HepG2 (cell line): ENCODE measurements at regions not wholly inside any gene's neighbourhood (a gene's known extent, or its start where the extent isn't known, plus 50 kb on each side); places are given as distances from the start of the nearest gene placed in this dataset.

Experiments used
- ATAC-seq: fragments of 200-7000 bp; cut with Tn5 transposase; 3 replicates; pipeline ENCODE4 v1.9.1; 2020; ENCODE audit warnings: mild to moderate bottlenecking, moderate library complexity
- BruUV-seq: library from RNA; stranded (reverse); fragments of 400-500 nt; replicated peaks from 2 replicates; lab custom pipeline; 2021; lab: Mats Ljungman, UMichigan
- CTCF ChIA-PET: fragments of 300-600 bp; formaldehyde crosslinking; extraction: SDS; loops from one replicate; lab custom pipeline; 2021; ENCODE audit warnings: low total read pairs, inconsistent platforms, low intra/inter-chr PET ratio; lab: Yijun Ruan, JAX
- POLR2A ChIA-PET: fragments of 350-600 bp; sonication (Branson Sonifier 250); formaldehyde crosslinking; loops from one replicate; lab custom pipeline; 2020; ENCODE audit warnings: antibody characterized with exemption, inconsistent platforms; lab: Yijun Ruan, JAX
- DNase-seq: peaks from one replicate; pipeline ENCODE4 v3.0.0-alpha.2; 2015; ENCODE audit warnings: low spot score
- FAIRE-seq: peaks from 3 replicates; lab custom pipeline; 2011; peaks lifted over from hg19 to GRCh38; lab: Jason Lieb, UNC
- H2AFZ ChIP-seq: one replicate; pipeline ENCODE4 v1.6.1; 2011; ENCODE audit warnings: low read length, inconsistent platforms
- H3K27ac ChIP-seq: fragments of 300-600 bp; 3 replicates; pipeline ENCODE4 v1.8.0; 2011; ENCODE audit warnings: mixed run types, mild to moderate bottlenecking, mixed read lengths, low read length, inconsistent platforms; ENCODE audit not compliant: insufficient read depth; ENCODE audit errors: extremely low read length
- H3K27me3 ChIP-seq, 2 experiments: fragments of 200-600 bp in 1 of 2; 2 replicates in 1 of 2; 3 replicates in 1 of 2; pipeline versions ENCODE4 v1.6.0 to v1.8.0; 2011; ENCODE audit warnings: low read length in 2 of 2, mild to moderate bottlenecking in 2 of 2, moderate library complexity in 2 of 2, inconsistent platforms in 1 of 2; ENCODE audit not compliant: insufficient read depth in 2 of 2, control insufficient read depth in 1 of 2
- H3K36me3 ChIP-seq, 2 experiments: fragments of 200-600 bp in 1 of 2; replicated peaks in 1 of 2; 2 replicates in 1 of 2; 3 replicates in 1 of 2; pipeline versions ENCODE4 v1.5.1 to v1.8.0; 2011; ENCODE audit warnings: low read length in 2 of 2, inconsistent platforms in 1 of 2; ENCODE audit not compliant: insufficient read depth in 2 of 2, control insufficient read depth in 1 of 2
- H3K4me1 ChIP-seq: 2 replicates; pipeline ENCODE4 v1.5.1; 2012; ENCODE audit warnings: low read length, inconsistent platforms; ENCODE audit not compliant: insufficient read depth
- H3K4me2 ChIP-seq: 2 replicates; pipeline ENCODE4 v1.6.0; 2011; ENCODE audit warnings: low read depth, low read length, inconsistent platforms
- H3K4me3 ChIP-seq, 3 experiments: fragments of 200-600 bp in 1 of 3; sonication (generic), shearing (Covaris generic) in 1 of 3; replicated peaks in 1 of 3; 2 replicates each; pipeline ENCODE4 v1.5.1; 2011 to 2016; ENCODE audit warnings: low read length in 3 of 3, inconsistent platforms in 2 of 3, low read depth in 2 of 3, mild to moderate bottlenecking in 2 of 3, control low read depth in 1 of 3, mixed read lengths in 1 of 3; ENCODE audit not compliant: insufficient read depth in 1 of 3
- H3K79me2 ChIP-seq: one replicate; pipeline ENCODE4 v1.6.1; 2011; ENCODE audit warnings: low read length, inconsistent platforms; ENCODE audit not compliant: insufficient read depth
- H3K9ac ChIP-seq: 2 replicates; pipeline ENCODE4 v1.6.0; 2011; ENCODE audit warnings: mild to moderate bottlenecking, low read depth, low read length, inconsistent platforms; ENCODE audit not compliant: insufficient read depth
- H3K9me3 ChIP-seq: 2 replicates; pipeline ENCODE4 v1.5.1; 2012; ENCODE audit warnings: mild to moderate bottlenecking, low read length
- H4K20me1 ChIP-seq: 2 replicates; pipeline ENCODE4 v1.6.0; 2011; ENCODE audit warnings: inconsistent platforms, mild to moderate bottlenecking, low read length, moderate library complexity; ENCODE audit not compliant: insufficient read depth
- E2F2 ChIP-seq: sonication (generic); formaldehyde crosslinking; IDR thresholded peaks from 2 replicates; pipeline ENCODE4 v1.4.0; 2020; ENCODE audit warnings: missing genetic modification reagents, borderline replicate concordance
- HNF4G ChIP-seq, 2 experiments: sonication (generic) in 1 of 2; formaldehyde crosslinking in 1 of 2; IDR thresholded peaks; 2 replicates each; pipeline versions ENCODE4 v1.4.0 to v1.6.1; 2011 to 2020; ENCODE audit warnings: borderline replicate concordance in 2 of 2, low read depth in 2 of 2, mild to moderate bottlenecking in 2 of 2, low read length in 1 of 2, missing genetic modification reagents in 1 of 2, moderate library complexity in 1 of 2
- HOXA9 ChIP-seq: sonication (generic); formaldehyde crosslinking; IDR thresholded peaks from 2 replicates; pipeline ENCODE4 v1.8.1; 2022; ENCODE audit warnings: missing genetic modification reagents, mild to moderate bottlenecking, moderate library complexity, borderline replicate concordance
- MYNN ChIP-seq: sonication (generic); formaldehyde crosslinking; IDR thresholded peaks from 2 replicates; pipeline ENCODE4 v1.4.0; 2020; ENCODE audit warnings: mild to moderate bottlenecking, low read depth, missing genetic modification reagents
- ZNF337 ChIP-seq: sonication (generic); formaldehyde crosslinking; IDR thresholded peaks from 2 replicates; pipeline ENCODE4 v1.5.1; 2020; ENCODE audit warnings: missing genetic modification reagents, low read depth, mild to moderate bottlenecking, borderline replicate concordance
- WGBS: methylation state at CpG from one replicate; pipeline ENCODE4 v1.1.6; 2017; ENCODE audit warnings: low lambda C conversion rate; 5-methylcytosine and 5-hydroxymethylcytosine counted together
- in situ Hi-C: cut with HindIII; loops from 2 replicates; pipeline ENCODE4 v1.10.0; 2017; ENCODE audit warnings: low pct_unique_long_range_greater_than_20kb; ENCODE audit not compliant: extremely low pct_ligation_motif_present
- intact Hi-C: fragments of 100-400 bp; cut with micrococcal nuclease; formaldehyde crosslinking; loops from one replicate; pipeline ENCODE4 v1.10.0; 2022; ENCODE audit not compliant: unreplicated experiment
- TF ChIP-seq, protein P1 (sequence below): sonication (generic); formaldehyde crosslinking; IDR thresholded peaks from 2 replicates; pipeline ENCODE4 v1.5.0; 2020; ENCODE audit warnings: mild to moderate bottlenecking, missing genetic modification reagents

DNA sequence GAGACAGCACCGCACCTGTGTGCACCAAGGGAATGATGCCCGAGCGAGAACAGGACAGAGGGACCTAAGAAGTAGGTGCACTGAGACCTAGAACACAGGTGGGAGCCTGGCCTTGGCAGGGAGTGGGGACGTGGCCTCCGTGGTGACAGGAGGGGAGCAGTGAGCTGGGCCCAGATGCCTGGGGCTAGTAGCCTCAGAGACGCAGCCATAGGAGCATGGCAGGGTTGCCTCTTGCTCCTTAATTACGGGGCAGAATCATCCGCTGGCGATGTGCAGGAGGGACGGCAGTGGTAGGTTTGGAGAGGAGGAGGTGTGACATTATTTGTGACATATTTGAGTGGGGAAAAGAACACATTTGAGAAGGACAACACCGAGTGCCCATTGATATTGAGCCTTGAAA lies 57.0 kb upstream of the HPCAL1 start:
- TF ChIP-seq E2F2 (CRISPR knock-in tag) (no peak), HOXA9 (no peak)
- TF ChIP-seq, protein P1, sequence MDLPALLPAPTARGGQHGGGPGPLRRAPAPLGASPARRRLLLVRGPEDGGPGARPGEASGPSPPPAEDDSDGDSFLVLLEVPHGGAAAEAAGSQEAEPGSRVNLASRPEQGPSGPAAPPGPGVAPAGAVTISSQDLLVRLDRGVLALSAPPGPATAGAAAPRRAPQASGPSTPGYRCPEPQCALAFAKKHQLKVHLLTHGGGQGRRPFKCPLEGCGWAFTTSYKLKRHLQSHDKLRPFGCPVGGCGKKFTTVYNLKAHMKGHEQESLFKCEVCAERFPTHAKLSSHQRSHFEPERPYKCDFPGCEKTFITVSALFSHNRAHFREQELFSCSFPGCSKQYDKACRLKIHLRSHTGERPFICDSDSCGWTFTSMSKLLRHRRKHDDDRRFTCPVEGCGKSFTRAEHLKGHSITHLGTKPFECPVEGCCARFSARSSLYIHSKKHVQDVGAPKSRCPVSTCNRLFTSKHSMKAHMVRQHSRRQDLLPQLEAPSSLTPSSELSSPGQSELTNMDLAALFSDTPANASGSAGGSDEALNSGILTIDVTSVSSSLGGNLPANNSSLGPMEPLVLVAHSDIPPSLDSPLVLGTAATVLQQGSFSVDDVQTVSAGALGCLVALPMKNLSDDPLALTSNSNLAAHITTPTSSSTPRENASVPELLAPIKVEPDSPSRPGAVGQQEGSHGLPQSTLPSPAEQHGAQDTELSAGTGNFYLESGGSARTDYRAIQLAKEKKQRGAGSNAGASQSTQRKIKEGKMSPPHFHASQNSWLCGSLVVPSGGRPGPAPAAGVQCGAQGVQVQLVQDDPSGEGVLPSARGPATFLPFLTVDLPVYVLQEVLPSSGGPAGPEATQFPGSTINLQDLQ (CRISPR knock-in tag) = no peak
- in situ Hi-C loops = no loop called here
- Histone ChIP-seq H3K4me1 (no peaks in the 10 kb centered on the region), H3K4me2 (no peak overlapping the region), H3K36me3 (no peaks in the 10 kb centered on the region), H4K20me1 (no peaks in the 10 kb centered on the region), H3K27me3 (peaks cover 21 to 53% of the 10 kb centered on the region in 2 experiments), H3K79me2 (no peaks in the 10 kb centered on the region), H3K9ac (no peak overlapping the region), H3K9me3 (peaks cover 12% of the 10 kb centered on the region), H3K27ac (no peak overlapping the region), H2AFZ (no peak overlapping the region), H3K4me3 (no peak overlapping the region)
- ATAC-seq (no peak), DNase-seq (no peak), FAIRE-seq (no peak)
- BruUV-seq = no TSS peak
- intact Hi-C loops = no loop called here
- POLR2A ChIA-PET = no interaction called here
- CTCF ChIA-PET = no interaction called here
- WGBS = 43% methylated on average over 11 of the region's 11 CpGs

DNA sequence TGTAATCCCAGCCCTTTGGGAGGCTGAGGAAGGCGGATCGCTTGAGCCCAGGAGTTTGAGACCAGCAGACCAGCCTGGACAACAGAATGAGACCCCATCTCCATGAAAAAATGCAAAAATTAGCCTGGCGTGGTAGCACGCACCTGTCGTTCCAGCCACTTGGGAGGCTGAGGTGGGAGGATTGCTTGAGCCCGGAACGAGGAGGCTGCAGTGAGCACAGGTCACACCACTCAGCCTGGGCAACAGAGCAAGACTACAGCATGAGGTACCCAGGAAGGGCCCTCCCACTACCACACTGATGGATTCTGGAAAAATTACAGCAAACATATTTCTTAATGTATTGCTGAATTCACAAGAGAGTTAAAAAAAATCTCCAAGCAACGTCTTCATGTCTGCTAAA lies 56.3 kb upstream of the HPCAL1 start:
- Histone ChIP-seq H3K79me2 (no peaks in the 10 kb centered on the region), H3K4me3 (no peak overlapping the region)
- TF ChIP-seq MYNN (CRISPR knock-in tag) = no peak
- no peak for TF ChIP-seq ZNF337 (CRISPR knock-in tag)
- TF ChIP-seq HNF4G (IDR thresholded peaks at IDR 0.05; ENCODE audit: borderline replicate concordance, low read depth, low read length) = no peak
- TF ChIP-seq HNF4G (CRISPR knock-in tag; IDR thresholded peaks at IDR 0.05; ENCODE audit: borderline replicate concordance, low read depth) = no peak
- TF ChIP-seq, all 625 proteins: peak for 0
- Histone ChIP-seq H3K9me3 (peaks cover 12% of the 10 kb centered on the region), H3K27me3 (peaks cover 18 to 50% of the 10 kb centered on the region in 2 experiments), H3K4me2 (no peak overlapping the region), H3K9ac (no peak overlapping the region), H3K36me3 (no peaks in the 10 kb centered on the region), H2AFZ (no peak overlapping the region), H3K27ac (no peak overlapping the region), H4K20me1 (no peaks in the 10 kb centered on the region), H3K4me1 (no peaks in the 10 kb centered on the region)
- ATAC-seq (no peak), FAIRE-seq (no peak), DNase-seq (no peak)
- in situ Hi-C loops (no loop called here), intact Hi-C loops (no loop called here)
- BruUV-seq = no TSS peak
- WGBS = 65% methylated on average over 8 of the region's 8 CpGs
- ChIA-PET POLR2A (no interaction called here), CTCF (no interaction called here)
